ENCODE measurements at regions not wholly inside any gene's neighbourhood (a gene's known extent, or its start where the extent isn't known, plus 50 kb on each side); places are given as distances from the start of the nearest gene placed in this dataset.

DNA sequence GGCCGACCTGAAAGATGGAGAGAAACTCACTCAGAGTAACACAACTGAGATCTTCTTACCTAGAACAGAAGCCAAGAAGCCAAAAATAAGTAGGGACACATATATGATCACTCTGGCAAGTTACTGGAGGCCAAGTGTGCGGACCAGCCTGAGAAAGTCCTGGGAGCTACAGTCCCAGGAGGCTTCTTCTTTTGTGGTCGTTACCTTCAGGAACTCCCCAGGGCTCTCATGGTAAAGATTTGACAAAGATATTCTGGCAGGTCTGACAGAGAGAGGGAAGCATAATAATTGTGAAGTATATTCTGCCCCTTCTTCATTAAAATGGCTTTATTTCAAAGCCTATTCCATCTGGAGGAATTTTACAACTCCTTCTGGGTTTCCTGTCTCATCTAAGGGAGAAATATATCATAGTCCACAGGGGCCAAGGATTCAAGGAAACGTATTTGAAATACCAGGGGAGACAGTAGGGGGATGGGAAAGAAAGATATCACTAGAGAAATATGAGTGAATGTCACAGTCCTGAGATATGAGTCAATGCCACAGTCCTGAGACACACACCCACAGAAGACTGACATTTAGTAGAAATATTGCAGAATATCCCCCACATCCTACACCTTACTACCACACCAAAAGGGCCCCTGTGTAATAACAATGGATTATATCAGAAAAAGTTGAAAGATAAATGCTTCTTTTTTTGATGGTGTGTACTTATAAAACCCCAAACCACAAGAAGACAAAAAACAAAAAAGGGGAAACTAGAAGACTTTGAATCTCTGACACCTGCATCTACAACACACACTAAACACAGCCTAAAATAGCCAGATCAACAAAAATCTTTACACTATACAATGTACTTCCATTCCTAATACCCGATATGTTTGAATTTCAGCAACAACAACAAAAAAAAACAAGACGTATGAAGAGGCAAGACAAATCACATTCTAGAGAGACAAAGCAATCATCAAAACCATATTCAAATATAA, 594.2 kb upstream of the NRG3 start:
- no peaks in the 10 kb centered on the region for H3K36me3 Mint-ChIP-seq
- DNase-seq: no peak
- intact Hi-C loops (cut with micrococcal nuclease): no loop called here
- H3K27ac Mint-ChIP-seq: no peak overlapping the region
- peaks cover 0 to 17% (median 5%) of the 10 kb centered on the region in 8 donors for H3K9me3 Mint-ChIP-seq
- ChIA-PET POLR2A (ENCODE audit: partially characterized antibody) (no interaction called here), CTCF (ENCODE audit: partially characterized antibody) (no interaction called here)
- Histone ChIP-seq H3K9me3 (ENCODE audit: control insufficient read depth in 1 of 2, low read length in 2 of 2) (no peaks in the 10 kb centered on the region), H3K27ac (ENCODE audit: low read depth, low read length) (no peak overlapping the region), H3K36me3 (ENCODE audit: insufficient read depth, low read length) (no peaks in the 10 kb centered on the region), H3K27me3 (ENCODE audit: insufficient read depth, low read length) (no peaks in the 10 kb centered on the region), H3K4me3 (ENCODE audit: low read length in 2 of 2) (no peak overlapping the region), H3K4me1 (ENCODE audit: insufficient read depth, low read length) (no peaks in the 10 kb centered on the region)
- H3K27me3 Mint-ChIP-seq: no peaks in the 10 kb centered on the region
- peaks cover 0 to 1% (median 0%) of the 10 kb centered on the region in 4 donors for H3K4me1 Mint-ChIP-seq
- no peak overlapping the region for H3K4me3 Mint-ChIP-seq

DNA sequence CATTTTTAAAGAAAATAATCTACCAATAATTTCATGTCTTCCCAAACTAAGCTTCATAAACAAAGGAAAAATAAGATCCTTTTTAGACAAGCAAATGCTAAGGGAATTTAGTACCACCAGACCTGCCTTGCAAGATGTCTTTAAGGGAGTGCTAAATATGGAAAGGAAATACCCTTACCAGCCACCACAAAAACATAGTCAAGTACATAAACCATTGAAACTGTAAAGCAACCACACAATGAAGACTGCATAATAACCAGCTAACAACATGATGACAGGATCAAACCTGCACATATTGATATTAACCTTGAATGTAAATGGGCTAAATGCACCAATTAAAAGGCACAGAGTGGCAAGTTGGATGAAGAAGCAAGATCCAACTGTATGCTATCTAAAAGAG, 586.5 kb upstream of the NRG3 start:
- H3K9me3 ChIP-seq (ENCODE audit: control insufficient read depth in 1 of 2, low read length in 2 of 2): no peaks in the 10 kb centered on the region
- H3K9me3 Mint-ChIP-seq: peaks cover 2 to 12% (median 5%) of the 10 kb centered on the region in 8 donors
- no peak for DNase-seq
- no peaks in the 10 kb centered on the region for H3K36me3 Mint-ChIP-seq
- POLR2A ChIA-PET (ENCODE audit: partially characterized antibody): no interaction called here
- CTCF ChIA-PET (ENCODE audit: partially characterized antibody): no interaction called here
- H3K27me3 Mint-ChIP-seq: no peaks in the 10 kb centered on the region
- H3K4me3 Mint-ChIP-seq: no peak overlapping the region
- no peaks in the 10 kb centered on the region for H3K4me1 ChIP-seq (ENCODE audit: insufficient read depth, low read length)
- no peak overlapping the region for H3K27ac ChIP-seq (ENCODE audit: low read depth, low read length)
- H3K36me3 ChIP-seq (ENCODE audit: insufficient read depth, low read length): no peaks in the 10 kb centered on the region
- H3K4me3 ChIP-seq (ENCODE audit: low read length in 2 of 2): no peak overlapping the region
- intact Hi-C loops (cut with micrococcal nuclease): no loop called here
- peaks cover 0 to 1% (median 0%) of the 10 kb centered on the region in 4 donors for H3K4me1 Mint-ChIP-seq
- no peak overlapping the region for H3K27ac Mint-ChIP-seq
- no peaks in the 10 kb centered on the region for H3K27me3 ChIP-seq (ENCODE audit: insufficient read depth, low read length)

- ChIA-PET POLR2A (ENCODE audit: partially characterized antibody) (no interaction called here), CTCF (ENCODE audit: partially characterized antibody) (no interaction called here)
- H3K4me3 ChIP-seq (ENCODE audit: low read length in 2 of 2): no peak overlapping the region
- H3K9me3 Mint-ChIP-seq: peaks cover 1 to 14% (median 6%) of the 10 kb centered on the region in 8 donors
- H3K27ac Mint-ChIP-seq: no peak overlapping the region
- H3K9me3 ChIP-seq (ENCODE audit: control insufficient read depth in 1 of 2, low read length in 2 of 2): no peaks in the 10 kb centered on the region
- H3K4me1 ChIP-seq (ENCODE audit: insufficient read depth, low read length): no peaks in the 10 kb centered on the region
- DNase-seq: no peak
- no peaks in the 10 kb centered on the region for H3K36me3 ChIP-seq (ENCODE audit: insufficient read depth, low read length)
- H3K4me3 Mint-ChIP-seq: no peak overlapping the region
- no peak overlapping the region for H3K27ac ChIP-seq (ENCODE audit: low read depth, low read length)
- H3K27me3 Mint-ChIP-seq: no peaks in the 10 kb centered on the region
- no peaks in the 10 kb centered on the region for H3K27me3 ChIP-seq (ENCODE audit: insufficient read depth, low read length)
- intact Hi-C loops (cut with micrococcal nuclease): no loop called here
- no peaks in the 10 kb centered on the region for H3K4me1 Mint-ChIP-seq
- no peaks in the 10 kb centered on the region for H3K36me3 Mint-ChIP-seq
These were observed 577.7 kb upstream of the NRG3 start for GRCh38 chr10:81297292-81297691.

GRCh38 chr10:81303656-81304055, 571.3 kb upstream of the NRG3 start:
- H3K4me1 Mint-ChIP-seq: peaks cover 0 to 2% (median 0%) of the 10 kb centered on the region in 4 donors
- POLR2A ChIA-PET (ENCODE audit: partially characterized antibody): no interaction called here
- no peak overlapping the region for H3K27ac Mint-ChIP-seq
- H3K36me3 ChIP-seq (ENCODE audit: insufficient read depth, low read length): no peaks in the 10 kb centered on the region
- H3K9me3 Mint-ChIP-seq: peaks cover 4 to 17% (median 10%) of the 10 kb centered on the region in 8 donors
- H3K27me3 Mint-ChIP-seq: no peaks in the 10 kb centered on the region
- H3K27me3 ChIP-seq (ENCODE audit: insufficient read depth, low read length): no peaks in the 10 kb centered on the region
- no peak overlapping the region for H3K4me3 Mint-ChIP-seq
- no peaks in the 10 kb centered on the region for H3K4me1 ChIP-seq (ENCODE audit: insufficient read depth, low read length)
- CTCF ChIA-PET (ENCODE audit: partially characterized antibody): no interaction called here
- intact Hi-C loops (cut with micrococcal nuclease): no loop called here
- no peaks in the 10 kb centered on the region for H3K9me3 ChIP-seq (ENCODE audit: control insufficient read depth in 1 of 2, low read length in 2 of 2)
- H3K4me3 ChIP-seq (ENCODE audit: low read length in 2 of 2): no peak overlapping the region
- no peaks in the 10 kb centered on the region for H3K36me3 Mint-ChIP-seq
- H3K27ac ChIP-seq (ENCODE audit: low read depth, low read length): no peak overlapping the region
- no peak for DNase-seq

DNA sequence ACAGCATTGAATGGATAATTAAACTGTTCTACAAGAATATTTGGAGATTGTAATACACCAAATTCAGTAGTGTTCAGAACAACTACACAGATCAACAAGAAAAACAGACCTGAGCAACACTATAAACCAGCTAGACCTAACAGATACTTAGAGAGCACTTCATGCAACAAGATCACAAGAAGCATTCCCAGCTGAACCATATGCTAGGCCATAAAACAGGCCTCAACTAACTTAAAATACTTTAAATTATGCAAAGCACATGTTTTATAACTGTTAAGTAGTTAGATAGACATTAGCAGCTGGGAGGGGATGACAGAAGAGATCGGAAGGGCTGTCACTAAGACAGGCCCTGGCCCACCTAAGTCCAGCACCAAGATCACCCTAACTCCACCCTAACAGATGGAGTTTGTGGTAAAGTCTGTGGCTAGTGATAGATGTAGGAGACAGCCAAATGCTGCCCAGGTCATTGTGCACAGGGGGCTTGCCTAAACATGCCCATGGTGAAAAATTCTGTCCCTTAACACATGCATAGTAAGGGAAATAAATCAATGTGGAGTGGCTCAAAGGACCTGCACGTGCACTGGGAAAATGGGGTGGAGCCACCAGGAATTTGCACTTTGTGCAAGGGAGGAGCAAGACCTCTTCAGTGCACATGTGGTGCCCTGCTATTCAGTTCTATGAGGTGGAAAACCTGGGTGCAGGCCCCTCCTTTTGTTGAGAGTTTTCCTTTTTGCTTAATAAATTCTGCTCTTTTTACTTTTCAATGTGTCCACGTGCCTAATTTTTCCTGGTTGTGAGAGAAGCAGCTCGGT, 567.8 kb upstream of the NRG3 start:
- Histone ChIP-seq H3K27me3 (ENCODE audit: insufficient read depth, low read length) (no peaks in the 10 kb centered on the region), H3K27ac (ENCODE audit: low read depth, low read length) (no peak overlapping the region), H3K9me3 (ENCODE audit: control insufficient read depth in 1 of 2, low read length in 2 of 2) (no peaks in the 10 kb centered on the region), H3K4me1 (ENCODE audit: insufficient read depth, low read length) (no peaks in the 10 kb centered on the region), H3K36me3 (ENCODE audit: insufficient read depth, low read length) (no peaks in the 10 kb centered on the region), H3K4me3 (ENCODE audit: low read length in 2 of 2) (no peak overlapping the region)
- Mint-ChIP-seq H3K36me3 (no peaks in the 10 kb centered on the region), H3K4me1 (peaks cover 0 to 2% (median 0%) of the 10 kb centered on the region in 4 donors), H3K27me3 (no peaks in the 10 kb centered on the region), H3K27ac (no peak overlapping the region), H3K9me3 (peaks cover 2 to 14% (median 6%) of the 10 kb centered on the region in 8 donors), H3K4me3 (no peak overlapping the region)
- ChIA-PET POLR2A (ENCODE audit: partially characterized antibody) (no interaction called here), CTCF (ENCODE audit: partially characterized antibody) (no interaction called here)
- no peak for DNase-seq
- intact Hi-C loops (cut with micrococcal nuclease): no loop called here

DNA sequence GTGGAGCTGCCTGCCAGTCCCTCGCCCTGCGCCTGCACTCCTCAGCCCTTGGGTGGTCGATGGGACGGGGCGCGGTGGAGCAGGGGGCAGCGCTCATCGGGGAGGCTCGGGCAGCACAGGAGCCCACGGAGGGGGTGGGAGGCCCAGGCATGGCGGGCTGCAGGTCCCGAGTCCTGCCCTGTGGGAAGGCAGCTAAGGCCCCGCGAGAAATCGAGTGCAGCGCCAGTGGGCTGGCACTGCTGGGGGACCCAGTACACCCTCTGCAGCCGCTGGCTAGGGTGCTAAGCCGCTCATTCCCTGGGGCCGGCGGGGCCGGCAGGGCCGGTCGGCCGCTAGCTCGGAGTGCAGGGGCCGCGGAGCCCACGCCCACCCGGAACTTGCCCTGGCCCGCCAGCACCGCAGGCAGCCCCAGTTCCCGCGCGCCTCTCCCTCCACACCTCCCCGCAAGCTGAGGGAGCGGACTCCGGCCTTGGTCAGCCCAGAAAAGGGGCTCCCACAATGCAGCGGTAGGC, 565.9 kb upstream of the NRG3 start:
- DNase-seq: no peak
- H3K9me3 Mint-ChIP-seq: peaks cover 0 to 9% (median 4%) of the 10 kb centered on the region in 8 donors
- Histone ChIP-seq H3K4me3 (ENCODE audit: low read length in 2 of 2) (no peak overlapping the region), H3K36me3 (ENCODE audit: insufficient read depth, low read length) (no peaks in the 10 kb centered on the region), H3K4me1 (ENCODE audit: insufficient read depth, low read length) (no peaks in the 10 kb centered on the region), H3K27me3 (ENCODE audit: insufficient read depth, low read length) (no peaks in the 10 kb centered on the region), H3K27ac (ENCODE audit: low read depth, low read length) (no peak overlapping the region), H3K9me3 (ENCODE audit: control insufficient read depth in 1 of 2, low read length in 2 of 2) (no peaks in the 10 kb centered on the region)
- ChIA-PET POLR2A (ENCODE audit: partially characterized antibody) (no interaction called here), CTCF (ENCODE audit: partially characterized antibody) (no interaction called here)
- H3K36me3 Mint-ChIP-seq: no peaks in the 10 kb centered on the region
- no peak overlapping the region for H3K27ac Mint-ChIP-seq
- peaks cover 0 to 2% (median 0%) of the 10 kb centered on the region in 4 donors for H3K4me1 Mint-ChIP-seq
- intact Hi-C loops (cut with micrococcal nuclease): no loop called here
- no peak overlapping the region for H3K4me3 Mint-ChIP-seq
- H3K27me3 Mint-ChIP-seq: no peaks in the 10 kb centered on the region

- H3K4me3 ChIP-seq (ENCODE audit: low read length in 2 of 2): no peak overlapping the region
- POLR2A ChIA-PET (ENCODE audit: partially characterized antibody): no interaction called here
- DNase-seq: no peak
- no peaks in the 10 kb centered on the region for H3K36me3 ChIP-seq (ENCODE audit: insufficient read depth, low read length)
- no peaks in the 10 kb centered on the region for H3K36me3 Mint-ChIP-seq
- peaks cover 0 to 5% (median 0%) of the 10 kb centered on the region in 8 donors for H3K9me3 Mint-ChIP-seq
- intact Hi-C loops (cut with micrococcal nuclease): no loop called here
- H3K27ac Mint-ChIP-seq: no peak overlapping the region
- H3K27me3 Mint-ChIP-seq: no peaks in the 10 kb centered on the region
- CTCF ChIA-PET (ENCODE audit: partially characterized antibody): no interaction called here
- H3K4me3 Mint-ChIP-seq: no peak overlapping the region
- no peaks in the 10 kb centered on the region for H3K4me1 ChIP-seq (ENCODE audit: insufficient read depth, low read length)
- no peaks in the 10 kb centered on the region for H3K9me3 ChIP-seq (ENCODE audit: control insufficient read depth in 1 of 2, low read length in 2 of 2)
- H3K27me3 ChIP-seq (ENCODE audit: insufficient read depth, low read length): no peaks in the 10 kb centered on the region
- no peaks in the 10 kb centered on the region for H3K4me1 Mint-ChIP-seq
- H3K27ac ChIP-seq (ENCODE audit: low read depth, low read length): no peak overlapping the region
These were observed 560.5 kb upstream of the NRG3 start for GRCh38 chr10:81314471-81314870.
